ENCODE measurements at regions not wholly inside any gene's neighbourhood (a gene's known extent, or its start where the extent isn't known, plus 50 kb on each side); places are given as distances from the start of the nearest gene placed in this dataset.

- no peak for DNase-seq (ENCODE audit: low read depth in 2 of 2)
Observed at GRCh38 chr1:195568389-195568788, 1039.9 kb downstream of the KCNT2 start.

GRCh38 chr1:195562074-195562473, 1046.2 kb downstream of the KCNT2 start:
- DNase-seq (ENCODE audit: low read depth in 2 of 2): no peak

- no peak for DNase-seq (ENCODE audit: low read depth in 2 of 2)
Observed at GRCh38 chr1:195550071-195550862, 1058.0 kb downstream of the KCNT2 start.

GRCh38 chr1:195530961-195531360, 1077.3 kb downstream of the KCNT2 start:
- no peak for DNase-seq (ENCODE audit: low read depth in 2 of 2)

- no peak for DNase-seq (ENCODE audit: low read depth in 2 of 2)
Observed at GRCh38 chr1:195529881-195530280, 1078.4 kb downstream of the KCNT2 start.

GRCh38 chr1:195520757-195521156, 1087.5 kb downstream of the KCNT2 start:
- no peak for DNase-seq (ENCODE audit: low read depth in 2 of 2)

GRCh38 chr1:195516036-195516435, 1092.2 kb downstream of the KCNT2 start:
- DNase-seq (ENCODE audit: low read depth in 2 of 2): no peak

- no peak for DNase-seq (ENCODE audit: low read depth in 2 of 2)
Observed at GRCh38 chr1:195511501-195511900, 1096.7 kb downstream of the KCNT2 start.

GRCh38 chr1:195501118-195501517, 1107.1 kb downstream of the KCNT2 start:
- DNase-seq (ENCODE audit: low read depth in 2 of 2): no peak

GRCh38 chr1:195495720-195496635, 1112.3 kb downstream of the KCNT2 start:
- no peak for DNase-seq (ENCODE audit: low read depth in 2 of 2)

GRCh38 chr1:195482137-195482536, 1126.1 kb downstream of the KCNT2 start:
- DNase-seq (ENCODE audit: low read depth in 2 of 2): no peak

GRCh38 chr1:195481293-195481692, 1126.9 kb downstream of the KCNT2 start:
- no peak for DNase-seq (ENCODE audit: low read depth in 2 of 2)

- DNase-seq (ENCODE audit: low read depth in 2 of 2): no peak
Observed at GRCh38 chr1:195475568-195475967, 1132.7 kb downstream of the KCNT2 start.

- DNase-seq (ENCODE audit: low read depth in 2 of 2): no peak
Observed at GRCh38 chr1:195472291-195472690, 1135.9 kb downstream of the KCNT2 start.

- no peak for DNase-seq (ENCODE audit: low read depth in 2 of 2)
Observed at GRCh38 chr1:195466639-195467038, 1141.6 kb downstream of the KCNT2 start.

- no peak for DNase-seq (ENCODE audit: low read depth in 2 of 2)
Observed at GRCh38 chr1:195462646-195463045, 1145.6 kb downstream of the KCNT2 start.

GRCh38 chr1:195462152-195462551, 1146.1 kb downstream of the KCNT2 start:
- DNase-seq (ENCODE audit: low read depth in 2 of 2): no peak

GRCh38 chr1:195458365-195458764, 1149.9 kb downstream of the KCNT2 start:
- no peak for DNase-seq (ENCODE audit: low read depth in 2 of 2)

GRCh38 chr1:195450794-195451193, 1157.4 kb downstream of the KCNT2 start:
- DNase-seq (ENCODE audit: low read depth in 2 of 2): no peak

- DNase-seq (ENCODE audit: low read depth in 2 of 2): no peak
Observed at GRCh38 chr1:195439661-195440060, 1168.6 kb downstream of the KCNT2 start.

- no peak for DNase-seq (ENCODE audit: low read depth in 2 of 2)
Observed at GRCh38 chr1:195434566-195435203, 1173.6 kb downstream of the KCNT2 start.

- DNase-seq (ENCODE audit: low read depth in 2 of 2): no peak
Observed at GRCh38 chr1:195430826-195431225, 1177.4 kb downstream of the KCNT2 start.
